Glomerular visceral epithelial cell (primary cell): ENCODE measurements at regions not wholly inside any gene's neighbourhood (a gene's known extent, or its start where the extent isn't known, plus 50 kb on each side); places are given as distances from the start of the nearest gene placed in this dataset.

ENCODE experiments used
- DNase-seq: peaks from one replicate; pipeline ENCODE4 v3.0.0-alpha.2; 2016; ENCODE audit errors: extremely low spot score

GRCh38 chr3:166205158-166205557 is 367.9 kb upstream of the BCHE start:
- DNase-seq = no peak

- no peak for DNase-seq
Observed at GRCh38 chr3:166201476-166201875, 364.3 kb upstream of the BCHE start.

GRCh38 chr3:166199491-166199890 is 362.3 kb upstream of the BCHE start:
- no peak for DNase-seq

- no peak for DNase-seq
Observed at GRCh38 chr3:166195808-166196207, 358.6 kb upstream of the BCHE start.

- DNase-seq = no peak
Observed at GRCh38 chr3:166191411-166191810, 354.2 kb upstream of the BCHE start.

- peak; percentile 18 for DNase-seq
Observed at GRCh38 chr3:166190360-166190759, 353.1 kb upstream of the BCHE start.

GRCh38 chr3:166187237-166187636 is 350.0 kb upstream of the BCHE start:
- DNase-seq = no peak

GRCh38 chr3:166186003-166186402 is 348.8 kb upstream of the BCHE start:
- no peak for DNase-seq

- peak; percentile 1 for DNase-seq
Observed at GRCh38 chr3:166177130-166177529, 339.9 kb upstream of the BCHE start.

- DNase-seq = no peak
Observed at GRCh38 chr3:166171695-166172094, 334.5 kb upstream of the BCHE start.

- DNase-seq = no peak
Observed at GRCh38 chr3:166169681-166170080, 332.5 kb upstream of the BCHE start.

- no peak for DNase-seq
Observed at GRCh38 chr3:166127969-166128368, 290.7 kb upstream of the BCHE start.

- DNase-seq = no peak
Observed at GRCh38 chr3:166125179-166125578, 288.0 kb upstream of the BCHE start.

GRCh38 chr3:166123576-166123975 is 286.4 kb upstream of the BCHE start:
- DNase-seq = peak; percentile 4

- no peak for DNase-seq
Observed at GRCh38 chr3:166123088-166123487, 285.9 kb upstream of the BCHE start.

GRCh38 chr3:166118049-166118448 is 280.8 kb upstream of the BCHE start:
- no peak for DNase-seq

- peak; percentile 1 for DNase-seq
Observed at GRCh38 chr3:166114448-166114847, 277.2 kb upstream of the BCHE start.

- no peak for DNase-seq
Observed at GRCh38 chr3:166111562-166111961, 274.3 kb upstream of the BCHE start.

GRCh38 chr3:166110102-166110501 is 272.9 kb upstream of the BCHE start:
- no peak for DNase-seq

- no peak for DNase-seq
Observed at GRCh38 chr3:166104938-166105337, 267.7 kb upstream of the BCHE start.

GRCh38 chr3:166100730-166101129 is 263.5 kb upstream of the BCHE start:
- DNase-seq = no peak

GRCh38 chr3:166089575-166089974 is 252.4 kb upstream of the BCHE start:
- DNase-seq = no peak

- DNase-seq = no peak
Observed at GRCh38 chr3:166085164-166085856, 248.1 kb upstream of the BCHE start.

- no peak for DNase-seq
Observed at GRCh38 chr3:166080096-166080495, 242.9 kb upstream of the BCHE start.
